Upper lobe of left lung (tissue), 4 donors: ENCODE measurements at regions not wholly inside any gene's neighbourhood (a gene's known extent, or its start where the extent isn't known, plus 50 kb on each side); places are given as distances from the start of the nearest gene placed in this dataset.

ENCODE experiments used
- CTCF ChIP-seq, 6 experiments: fragments of 450-650 bp in 4 of 6; fragments of 200-600 bp in 2 of 6; sonication (generic) in 2 of 6; IDR thresholded peaks; one replicate each; pipeline ENCODE4 v1.5.1; 2016 to 2019; ENCODE audit warnings: antibody characterized with exemption in 6 of 6
- EP300 ChIP-seq, 4 donors: sonication (generic); formaldehyde crosslinking; IDR thresholded peaks; one replicate each; pipeline ENCODE4 v1.5.1; 2017; ENCODE audit warnings: antibody characterized with exemption in 4 of 4, control low read depth in 2 of 4
- POLR2A ChIP-seq, 4 donors: fragments of 450-650 bp; IDR thresholded peaks; one replicate each; pipeline ENCODE4 v1.5.1; 2016 to 2017; ENCODE audit warnings: antibody characterized with exemption in 4 of 4, mild to moderate bottlenecking in 2 of 4

DNA sequence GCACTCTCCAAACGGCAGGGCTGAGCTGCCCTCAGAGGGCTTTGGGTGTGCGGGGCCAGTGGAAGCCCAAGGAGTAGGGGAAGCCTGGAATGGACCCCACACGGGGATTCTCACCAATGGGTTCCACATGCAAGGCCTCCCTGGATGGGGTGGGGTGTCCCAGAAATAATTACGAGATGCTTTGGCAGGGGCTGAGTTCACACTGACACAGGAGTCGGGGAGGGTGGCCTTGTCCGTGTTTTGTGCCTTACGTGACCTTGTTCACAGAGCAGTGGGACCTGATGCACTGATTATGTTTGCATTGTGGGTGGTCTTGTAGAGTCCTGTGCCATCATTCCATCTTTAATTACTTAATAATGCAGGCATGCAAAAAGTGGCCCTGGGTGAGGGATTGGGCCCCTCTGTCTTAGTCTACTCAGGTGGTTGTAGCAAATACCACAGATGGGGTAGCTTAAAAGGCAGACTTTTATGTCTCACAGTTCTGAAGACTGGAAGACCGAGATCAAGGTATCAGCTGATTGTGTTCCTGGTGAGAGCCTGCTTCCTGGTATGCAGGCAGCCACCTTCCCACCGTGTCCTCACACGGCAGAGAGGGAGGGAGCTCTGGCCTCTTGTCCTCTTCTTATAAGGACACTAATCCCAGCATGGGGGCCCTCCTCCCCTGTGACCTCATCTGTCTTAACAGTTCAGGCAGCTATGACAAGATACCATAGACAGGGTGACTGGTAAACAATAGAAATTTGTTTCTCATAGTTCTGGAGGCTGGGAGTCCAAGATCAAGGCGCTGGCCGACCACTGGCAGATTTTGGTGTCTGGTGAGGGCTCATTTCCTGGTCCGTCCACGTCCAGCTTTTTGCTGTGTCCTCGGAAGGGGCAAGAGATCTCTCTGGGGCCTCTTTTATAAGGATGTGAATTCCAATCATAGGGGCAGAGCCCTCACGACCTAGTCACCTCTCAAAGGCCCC lies 239.4 kb downstream of the IRF8 start:
- TF ChIP-seq POLR2A (IDR thresholded peaks at IDR 0.05), result no peak
- TF ChIP-seq CTCF (IDR thresholded peaks at IDR 0.05), result no peak
- no peak for TF ChIP-seq EP300 (IDR thresholded peaks at IDR 0.05)
